ENCODE measurements at regions not wholly inside any gene's neighbourhood (a gene's known extent, or its start where the extent isn't known, plus 50 kb on each side); places are given as distances from the start of the nearest gene placed in this dataset.

- TF ChIP-seq REPIN1 (CRISPR knock-in tag; IDR thresholded peaks at IDR 0.05; ENCODE audit: borderline replicate concordance, low read depth), result no peak
Observed at GRCh38 chr4:64479338-64479737, 70.1 kb upstream of the TECRL start (continued).

GRCh38 chr4:64477127-64477526 lies 67.9 kb upstream of the TECRL start:
- intact Hi-C loops (cut with micrococcal nuclease; ENCODE audit: unreplicated experiment) (no loop called here), in situ Hi-C loops (cut with HindIII; ENCODE audit: extremely low pct_ligation_motif_present, low pct_unique_long_range_greater_than_20kb) (no loop called here)
- ChIA-PET POLR2A (no interaction called here), CTCF (ENCODE audit: low intra/inter-chr PET ratio, low total read pairs) (no interaction called here)
- Histone ChIP-seq H3K27me3 (ENCODE audit: control insufficient read depth in 1 of 2, insufficient read depth in 2 of 2, low read length in 2 of 2) (no peaks in the 10 kb centered on the region), H3K9me3 (ENCODE audit: low read length) (no peaks in the 10 kb centered on the region), H3K4me3 (replicated peaks in 1 of 3; ENCODE audit: insufficient read depth in 1 of 3, low read depth in 2 of 3, low read length in 3 of 3) (no peak overlapping the region), H3K4me1 (ENCODE audit: insufficient read depth, low read length) (no peaks in the 10 kb centered on the region), H3K36me3 (replicated peaks in 1 of 2; ENCODE audit: control insufficient read depth in 1 of 2, insufficient read depth in 2 of 2, low read length in 2 of 2) (no peaks in the 10 kb centered on the region), H3K79me2 (ENCODE audit: insufficient read depth, low read length) (no peaks in the 10 kb centered on the region), H2AFZ (ENCODE audit: low read length) (no peak overlapping the region), H3K27ac (ENCODE audit: extremely low read length, insufficient read depth, low read length) (no peak overlapping the region), H3K9ac (ENCODE audit: insufficient read depth, low read depth, low read length) (no peak overlapping the region), H4K20me1 (ENCODE audit: insufficient read depth, low read length) (no peaks in the 10 kb centered on the region), H3K4me2 (ENCODE audit: low read depth, low read length) (no peak overlapping the region)
- WGBS (ENCODE audit: low lambda C conversion rate), result 5% methylated on average over 1 of the region's 1 CpG
- DNase-seq (ENCODE audit: low spot score) (no peak), FAIRE-seq (no peak), ATAC-seq (no peak)
- BruUV-seq (replicated peaks), result no TSS peak
- TF ChIP-seq MIER2 (CRISPR knock-in tag; IDR thresholded peaks at IDR 0.05) (no peak), RELA (CRISPR knock-in tag; IDR thresholded peaks at IDR 0.05) (no peak), ZSCAN5A (CRISPR knock-in tag; IDR thresholded peaks at IDR 0.05; ENCODE audit: borderline replicate concordance) (no peak), RAD51 (IDR thresholded peaks at IDR 0.05; ENCODE audit: borderline replicate concordance) (no peak), HNRNPLL (IDR thresholded peaks at IDR 0.05; ENCODE audit: low read depth, low read length, poor library complexity, severe bottlenecking) (no peak), BATF2 (CRISPR knock-in tag; IDR thresholded peaks at IDR 0.05) (no peak), ZGPAT (CRISPR knock-in tag; IDR thresholded peaks at IDR 0.05) (no peak), ELF1 (CRISPR knock-in tag; IDR thresholded peaks at IDR 0.05) (no peak), RBM39 (IDR thresholded peaks at IDR 0.05; ENCODE audit: low read depth, low read length, poor library complexity, severe bottlenecking) (no peak), ATF4 (CRISPR knock-in tag; IDR thresholded peaks at IDR 0.05) (no peak)

All from HepG2 (cell line).